GM19328 (cell line): ENCODE measurements at regions not wholly inside any gene's neighbourhood (a gene's known extent, or its start where the extent isn't known, plus 50 kb on each side); places are given as distances from the start of the nearest gene placed in this dataset.
"Not testable (repeated sequence)": the region's sequence is repeated elsewhere in the genome, so short reads cannot be mapped to it uniquely, and the experiment has no call there.

ENCODE experiments used
- ATAC-seq: cut with Tn5 transposase; IDR thresholded peaks from one replicate; pipeline ENCODE4 v1.9.1; 2021; ENCODE audit warnings: mild to moderate bottlenecking, moderate library complexity; ENCODE audit not compliant: unreplicated experiment

GRCh38 chr13:59371229-59371628 is 792.5 kb downstream of the DIAPH3 start:
- ATAC-seq = no peak

DNA sequence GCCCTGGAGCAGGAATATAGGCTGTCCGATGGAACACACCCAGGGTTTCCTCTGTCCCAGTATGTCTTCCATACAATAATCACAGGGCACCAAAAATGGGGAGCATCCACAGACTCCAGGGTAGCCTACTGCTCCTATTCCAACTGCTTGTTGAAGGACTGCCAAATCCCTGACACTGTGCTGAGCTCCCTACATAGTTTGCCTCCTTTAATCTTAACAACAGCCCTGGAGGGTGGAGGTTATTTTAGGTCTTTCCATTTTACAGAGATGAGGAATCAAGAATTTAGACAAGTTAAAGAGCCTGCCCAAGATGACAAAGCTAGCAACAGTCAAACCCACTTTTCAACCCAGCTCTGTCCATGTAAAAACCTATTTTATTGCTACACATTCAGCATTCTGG is 790.4 kb downstream of the DIAPH3 start:
- no peak for ATAC-seq

- ATAC-seq = no peak
Observed at GRCh38 chr13:59374691-59375090, 789.0 kb downstream of the DIAPH3 start.

DNA sequence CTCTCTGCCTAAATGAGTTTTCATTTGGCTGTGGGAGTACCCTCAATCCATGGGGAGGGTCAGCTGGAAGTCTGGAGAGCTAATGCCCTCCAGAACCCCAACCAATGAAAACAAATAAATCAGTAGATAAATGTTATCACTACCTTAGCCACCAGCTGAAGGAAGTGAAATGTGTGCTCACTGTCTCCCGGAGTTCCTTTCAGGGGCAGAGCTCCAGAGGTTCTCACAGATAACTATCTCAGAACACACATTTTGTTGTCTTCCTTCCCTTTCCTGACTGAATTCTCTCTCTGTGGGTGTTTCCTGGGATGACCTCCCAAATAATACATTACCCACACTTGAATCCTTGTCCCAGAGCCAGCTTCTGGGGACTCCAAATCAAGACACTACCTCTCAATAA is 779.6 kb downstream of the DIAPH3 start:
- no peak for ATAC-seq

DNA sequence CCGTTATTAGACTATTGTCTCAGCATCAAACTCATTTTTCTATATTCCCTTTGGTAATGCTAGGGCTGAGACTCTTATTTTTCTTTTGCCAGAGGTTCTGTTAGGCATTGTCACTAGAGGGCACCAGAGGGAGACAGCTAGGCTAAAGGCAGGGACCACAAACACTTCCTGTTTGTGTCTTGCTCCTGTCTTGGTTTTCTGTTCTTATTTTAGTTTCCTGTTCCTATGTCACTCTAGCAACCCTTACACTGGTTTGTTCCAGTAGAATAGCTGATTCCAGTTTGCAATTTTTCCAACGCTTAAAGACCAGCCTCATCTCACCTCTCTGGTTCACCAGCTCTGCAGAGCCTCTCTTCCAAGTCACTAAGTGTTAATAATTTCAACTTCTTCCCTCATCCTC is 772.0 kb downstream of the DIAPH3 start:
- peak; percentile 95 for ATAC-seq

GRCh38 chr13:59392328-59392727 is 771.4 kb downstream of the DIAPH3 start:
- ATAC-seq = no peak

DNA sequence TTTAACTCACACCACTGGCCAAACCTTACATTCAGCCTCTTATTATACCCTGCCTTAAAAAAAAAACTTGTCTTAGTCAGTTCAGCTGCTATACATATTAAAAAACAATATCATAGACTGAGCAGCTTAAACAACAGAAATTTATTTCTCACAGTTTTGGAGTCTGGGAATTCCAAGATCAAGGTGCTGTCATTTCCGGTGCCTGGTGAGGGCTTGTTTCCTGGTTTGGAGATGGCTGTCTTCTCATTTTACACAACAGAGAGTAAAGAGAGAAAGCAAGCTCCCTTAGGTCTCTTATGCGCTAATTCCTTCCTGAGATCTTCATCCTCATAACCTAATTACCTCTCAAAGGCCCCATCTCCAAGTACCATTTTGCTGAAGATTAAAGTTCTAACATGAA is 769.2 kb downstream of the DIAPH3 start:
- no peak for ATAC-seq

GRCh38 chr13:59398127-59398526 is 765.6 kb downstream of the DIAPH3 start:
- ATAC-seq = no peak

- ATAC-seq = no peak
Observed at GRCh38 chr13:59398661-59399060, 765.1 kb downstream of the DIAPH3 start.

DNA sequence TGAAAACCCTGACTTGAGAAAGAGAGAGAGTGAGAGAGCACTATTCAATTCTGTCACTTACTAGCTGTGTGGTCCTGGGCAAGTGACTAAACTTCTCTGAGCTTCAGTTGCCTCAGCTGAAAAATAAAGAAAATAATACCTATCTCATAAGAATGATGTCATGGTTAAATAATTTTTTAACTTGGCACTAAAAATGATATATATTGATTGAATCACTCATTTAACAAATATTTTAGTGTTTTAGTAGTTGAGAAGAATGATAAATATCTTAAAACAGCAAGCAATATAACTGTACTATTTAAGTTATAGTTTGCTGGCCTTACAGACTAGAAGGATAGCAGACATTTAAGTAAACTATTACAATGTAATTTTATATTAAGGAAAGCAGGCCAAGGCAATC is 764.2 kb downstream of the DIAPH3 start:
- no peak for ATAC-seq

GRCh38 chr13:59404331-59404730 is 759.4 kb downstream of the DIAPH3 start:
- ATAC-seq = no peak

DNA sequence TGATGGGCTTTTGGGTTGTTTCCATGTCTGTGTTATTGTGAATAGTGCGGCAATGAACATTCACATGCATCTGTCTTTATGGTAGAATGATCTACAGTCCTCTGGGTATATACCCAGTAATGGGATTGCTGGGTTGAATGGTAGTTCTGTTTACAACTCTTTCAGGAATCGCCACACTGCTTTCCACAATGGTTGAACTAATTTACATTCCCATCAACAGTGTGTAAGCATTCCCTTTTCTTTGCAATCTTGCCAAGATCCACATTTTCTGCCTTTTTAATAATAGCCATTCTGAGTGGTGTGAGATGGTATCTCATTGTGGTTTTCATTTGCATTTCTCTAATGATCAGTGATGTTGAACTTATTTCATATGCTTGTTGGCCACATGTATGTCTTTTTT is 756.5 kb downstream of the DIAPH3 start:
- ATAC-seq = not testable (repeated sequence)

GRCh38 chr13:59408738-59409137 is 755.0 kb downstream of the DIAPH3 start:
- no peak for ATAC-seq

- no peak for ATAC-seq
Observed at GRCh38 chr13:59409211-59409610, 754.5 kb downstream of the DIAPH3 start.

DNA sequence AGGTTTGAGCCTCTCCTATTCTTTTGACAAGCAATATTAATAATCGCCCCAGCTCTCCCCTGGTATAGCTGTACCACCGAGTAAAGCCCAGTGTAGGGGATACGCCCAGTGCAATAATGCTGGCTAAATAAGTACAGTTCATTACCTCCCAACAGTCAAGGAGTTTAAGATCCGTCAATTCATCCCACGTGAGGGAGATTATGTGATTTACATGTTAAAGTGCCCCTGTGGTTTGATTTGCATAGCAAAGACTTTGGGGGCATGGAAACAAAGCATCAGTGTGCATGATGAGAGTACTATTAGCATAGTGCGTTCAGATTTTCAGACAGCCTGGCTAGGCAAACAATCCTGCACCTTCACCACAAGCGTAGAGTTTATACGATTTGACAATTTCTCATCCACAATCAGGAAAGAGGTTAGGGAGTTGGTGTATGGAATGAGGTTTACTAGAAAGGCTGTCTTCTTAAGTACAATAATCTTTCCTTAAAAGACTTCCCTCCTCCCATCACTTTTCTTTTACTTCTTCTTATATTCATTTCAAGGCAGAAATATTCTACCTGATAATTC is 754.0 kb downstream of the DIAPH3 start:
- ATAC-seq = no peak

DNA sequence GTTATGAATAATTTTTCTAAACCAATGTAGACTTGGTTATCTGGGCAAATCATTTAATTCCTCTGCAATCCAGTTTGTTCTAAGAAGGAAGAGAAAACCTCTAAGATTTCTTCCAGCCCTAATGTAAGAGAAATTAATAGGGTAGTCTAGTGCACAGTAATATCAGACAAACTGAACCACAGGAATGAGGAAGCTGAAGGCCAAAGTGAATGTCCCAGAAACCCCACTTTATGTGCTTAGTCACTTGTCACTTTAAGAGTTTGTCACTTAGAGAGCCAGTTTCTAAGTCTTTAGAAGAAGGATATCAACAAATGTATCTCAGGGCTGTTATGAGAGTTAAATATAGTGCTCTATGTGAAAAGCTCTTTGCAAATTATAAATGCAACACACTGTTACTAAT is 750.6 kb downstream of the DIAPH3 start:
- ATAC-seq = peak; percentile 91

DNA sequence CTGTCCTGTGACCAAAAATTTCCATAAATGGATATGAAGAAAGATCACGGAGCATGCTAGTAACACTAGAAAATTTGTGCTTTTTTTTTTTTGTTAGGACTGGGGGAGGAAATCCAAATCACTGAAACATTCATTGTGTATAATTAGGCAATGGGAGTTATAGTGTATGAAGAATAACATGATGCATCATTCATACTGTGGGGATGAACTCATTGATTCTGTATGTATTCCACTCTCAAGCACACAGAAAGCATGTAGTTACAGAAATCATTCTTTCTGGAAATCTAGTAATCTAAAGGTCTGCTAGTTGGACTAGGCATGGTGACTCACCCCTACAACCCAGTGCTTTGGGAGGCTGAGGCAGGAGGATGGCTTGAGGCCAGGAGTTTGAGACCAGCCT is 749.7 kb downstream of the DIAPH3 start:
- ATAC-seq = no peak

DNA sequence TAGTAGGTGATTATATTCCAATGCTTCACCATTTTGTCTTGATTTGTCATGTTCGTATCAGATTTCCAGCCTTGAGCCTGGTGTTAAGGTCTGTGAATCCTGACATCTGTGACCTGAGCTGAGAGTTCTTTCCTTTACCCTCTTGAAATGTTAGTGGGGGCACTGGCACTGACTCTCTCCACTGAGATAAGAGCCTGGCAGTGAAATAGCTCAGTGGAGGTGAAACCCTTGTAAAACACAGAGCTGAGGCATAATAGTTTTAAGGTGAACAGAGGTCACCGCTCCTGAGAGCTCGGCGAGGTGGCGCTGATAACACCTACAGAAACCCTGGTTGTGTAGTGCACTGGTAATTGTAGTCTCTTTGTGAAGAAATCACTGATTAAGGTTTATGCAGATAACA is 748.2 kb downstream of the DIAPH3 start:
- no peak for ATAC-seq

DNA sequence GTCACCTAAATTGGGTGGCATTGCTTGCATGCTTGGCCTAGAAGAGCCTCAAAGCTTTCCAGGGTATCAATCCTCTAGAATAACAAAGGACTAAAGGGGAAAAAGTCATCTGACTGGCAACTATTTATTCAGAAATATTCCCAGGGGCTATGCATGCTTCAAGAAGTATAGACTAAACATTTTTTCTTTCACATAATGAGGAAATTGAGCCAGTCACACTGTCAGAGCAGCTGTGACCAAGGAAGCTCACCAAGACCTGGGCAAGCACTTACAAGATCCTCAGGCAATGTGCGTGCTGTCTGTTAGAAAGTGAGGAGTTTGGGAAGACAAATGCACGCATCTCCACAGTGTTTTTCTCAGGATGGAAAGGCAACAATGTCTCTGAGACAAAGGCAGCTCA is 747.2 kb downstream of the DIAPH3 start:
- no peak for ATAC-seq

- ATAC-seq = no peak
Observed at GRCh38 chr13:59422646-59423045, 741.1 kb downstream of the DIAPH3 start.

- no peak for ATAC-seq
Observed at GRCh38 chr13:59423708-59424340, 739.9 kb downstream of the DIAPH3 start.

DNA sequence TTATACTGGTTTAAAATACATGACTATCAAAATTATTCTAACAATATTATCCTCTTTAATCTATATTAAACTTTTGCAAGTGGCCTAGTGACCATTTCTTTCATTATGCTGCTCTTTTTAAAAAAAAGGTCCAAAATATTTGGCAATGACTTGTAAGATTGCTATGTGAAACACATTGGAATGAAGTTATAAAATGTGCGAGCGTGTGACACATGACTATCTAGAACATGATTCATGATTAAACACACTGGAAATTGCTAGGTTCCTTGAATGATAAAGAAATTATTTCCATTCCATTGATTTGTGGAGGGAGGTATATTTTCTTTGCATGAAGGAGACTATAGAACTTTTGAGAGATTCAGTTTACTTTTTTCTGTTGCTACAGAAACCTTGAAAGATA is 739.1 kb downstream of the DIAPH3 start:
- no peak for ATAC-seq

DNA sequence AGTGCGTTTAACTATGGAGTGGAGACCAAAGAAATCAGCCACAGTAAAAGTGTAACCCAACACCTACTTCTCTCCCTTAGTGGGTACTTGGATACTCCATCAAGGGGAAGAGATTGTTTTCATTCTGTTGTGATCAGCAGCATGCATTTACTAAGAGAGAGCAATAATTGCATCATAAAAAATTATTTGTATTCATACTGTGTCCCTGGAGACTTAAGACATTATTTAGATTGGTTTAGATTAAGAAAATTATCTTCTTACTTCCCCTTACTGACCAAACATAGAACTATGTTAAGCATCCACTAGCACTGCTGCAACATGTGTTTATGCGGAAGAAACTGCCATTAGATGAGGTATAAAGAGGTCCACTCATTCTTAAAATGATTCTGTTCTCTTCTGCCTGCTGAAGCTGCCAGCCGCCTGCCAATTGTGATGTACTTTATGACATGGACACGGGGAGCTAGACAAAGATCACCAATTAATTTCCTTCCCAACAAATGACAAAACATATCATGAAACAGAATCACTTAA is 738.5 kb downstream of the DIAPH3 start:
- no peak for ATAC-seq
